ENCODE measurements at regions not wholly inside any gene's neighbourhood (a gene's known extent, or its start where the extent isn't known, plus 50 kb on each side); places are given as distances from the start of the nearest gene placed in this dataset.

- Histone ChIP-seq H3K27ac (no peak overlapping the region), H3K4me3 (no peak overlapping the region), H3K4me1 (replicated peaks) (no peaks in the 10 kb centered on the region), H3K27me3 (replicated peaks; ENCODE audit: insufficient read depth) (no peaks in the 10 kb centered on the region), H3K9me3 (no peaks in the 10 kb centered on the region), H3K36me3 (no peaks in the 10 kb centered on the region)
- DNase-seq (ENCODE audit: low spot score), result no peak
- intact Hi-C loops (cut with DNase I), result no loop called here
- TF ChIP-seq, protein P1, sequence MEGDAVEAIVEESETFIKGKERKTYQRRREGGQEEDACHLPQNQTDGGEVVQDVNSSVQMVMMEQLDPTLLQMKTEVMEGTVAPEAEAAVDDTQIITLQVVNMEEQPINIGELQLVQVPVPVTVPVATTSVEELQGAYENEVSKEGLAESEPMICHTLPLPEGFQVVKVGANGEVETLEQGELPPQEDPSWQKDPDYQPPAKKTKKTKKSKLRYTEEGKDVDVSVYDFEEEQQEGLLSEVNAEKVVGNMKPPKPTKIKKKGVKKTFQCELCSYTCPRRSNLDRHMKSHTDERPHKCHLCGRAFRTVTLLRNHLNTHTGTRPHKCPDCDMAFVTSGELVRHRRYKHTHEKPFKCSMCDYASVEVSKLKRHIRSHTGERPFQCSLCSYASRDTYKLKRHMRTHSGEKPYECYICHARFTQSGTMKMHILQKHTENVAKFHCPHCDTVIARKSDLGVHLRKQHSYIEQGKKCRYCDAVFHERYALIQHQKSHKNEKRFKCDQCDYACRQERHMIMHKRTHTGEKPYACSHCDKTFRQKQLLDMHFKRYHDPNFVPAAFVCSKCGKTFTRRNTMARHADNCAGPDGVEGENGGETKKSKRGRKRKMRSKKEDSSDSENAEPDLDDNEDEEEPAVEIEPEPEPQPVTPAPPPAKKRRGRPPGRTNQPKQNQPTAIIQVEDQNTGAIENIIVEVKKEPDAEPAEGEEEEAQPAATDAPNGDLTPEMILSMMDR (IDR thresholded peaks at IDR 0.05), result no peak
- TF ChIP-seq POLR2A (IDR thresholded peaks at IDR 0.05) (no peak), POLR2AphosphoS5 (IDR thresholded peaks at IDR 0.05) (no peak)
- 87% methylated on average over 2 of the region's 2 CpGs for WGBS
Measured at GRCh38 chr7:153930696-153931095, 121.5 kb upstream of the DPP6 start.

DNA sequence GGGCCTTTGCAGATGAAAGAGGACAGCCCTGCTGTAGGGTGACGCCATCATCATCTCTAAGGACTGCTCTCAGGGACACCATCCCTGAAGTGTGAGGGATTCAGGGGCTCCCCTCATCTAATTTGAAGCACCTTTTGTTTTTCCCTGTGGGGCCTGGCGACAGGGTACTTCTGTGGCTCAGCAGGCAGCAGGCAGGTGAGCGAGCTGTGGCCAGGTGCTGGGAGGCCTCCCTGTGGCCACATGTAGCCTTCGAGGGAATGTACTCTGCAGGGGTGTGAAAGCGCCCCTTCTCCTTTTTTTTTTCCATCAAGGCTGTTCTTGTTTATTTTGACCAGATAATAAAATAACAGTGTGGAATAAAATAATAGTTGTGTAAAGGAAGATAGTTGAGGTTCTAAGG, 118.2 kb upstream of the DPP6 start:
- Histone ChIP-seq H3K9me3 (no peaks in the 10 kb centered on the region), H3K27ac (no peak overlapping the region), H3K27me3 (replicated peaks; ENCODE audit: insufficient read depth) (no peaks in the 10 kb centered on the region), H3K4me1 (replicated peaks) (no peaks in the 10 kb centered on the region), H3K4me3 (no peak overlapping the region), H3K36me3 (no peaks in the 10 kb centered on the region)
- 80% methylated on average over 5 of the region's 5 CpGs for WGBS
- no peak for DNase-seq (ENCODE audit: low spot score)
- no peak for TF ChIP-seq POLR2A (IDR thresholded peaks at IDR 0.05)
- TF ChIP-seq, protein P1 (IDR thresholded peaks at IDR 0.05), result no peak
- no peak for TF ChIP-seq POLR2AphosphoS5 (IDR thresholded peaks at IDR 0.05)
- intact Hi-C loops (cut with DNase I), result no loop called here

DNA sequence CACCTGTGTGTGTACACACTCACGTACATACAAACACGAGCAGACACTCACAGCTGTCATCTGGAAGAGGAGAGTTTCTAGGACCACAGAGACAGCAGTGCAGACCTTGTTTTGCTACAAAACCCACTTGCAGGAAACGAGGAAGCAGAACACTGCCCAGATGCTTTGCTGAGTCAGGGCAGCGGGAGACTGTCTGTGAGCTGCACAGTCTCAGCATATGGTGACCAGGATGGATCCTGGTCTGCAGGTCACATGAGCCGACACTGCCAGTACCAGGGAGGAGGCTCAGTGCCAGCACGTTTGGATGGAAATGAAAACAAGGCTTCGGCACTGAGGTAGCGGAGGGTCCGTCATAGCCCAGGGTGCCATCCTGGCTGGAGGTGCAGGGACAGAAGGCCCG, 117.6 kb upstream of the DPP6 start:
- intact Hi-C loops (cut with DNase I), result no loop called here
- Histone ChIP-seq H3K4me1 (replicated peaks) (no peaks in the 10 kb centered on the region), H3K9me3 (no peaks in the 10 kb centered on the region), H3K27me3 (replicated peaks; ENCODE audit: insufficient read depth) (no peaks in the 10 kb centered on the region), H3K4me3 (no peak overlapping the region), H3K27ac (no peak overlapping the region), H3K36me3 (no peaks in the 10 kb centered on the region)
- TF ChIP-seq POLR2A (IDR thresholded peaks at IDR 0.05), result no peak
- no peak for TF ChIP-seq POLR2AphosphoS5 (IDR thresholded peaks at IDR 0.05)
- TF ChIP-seq, protein P1 (IDR thresholded peaks at IDR 0.05), result no peak
- WGBS, result 74% methylated on average over 10 of the region's 10 CpGs
- DNase-seq (ENCODE audit: low spot score), result no peak

DNA sequence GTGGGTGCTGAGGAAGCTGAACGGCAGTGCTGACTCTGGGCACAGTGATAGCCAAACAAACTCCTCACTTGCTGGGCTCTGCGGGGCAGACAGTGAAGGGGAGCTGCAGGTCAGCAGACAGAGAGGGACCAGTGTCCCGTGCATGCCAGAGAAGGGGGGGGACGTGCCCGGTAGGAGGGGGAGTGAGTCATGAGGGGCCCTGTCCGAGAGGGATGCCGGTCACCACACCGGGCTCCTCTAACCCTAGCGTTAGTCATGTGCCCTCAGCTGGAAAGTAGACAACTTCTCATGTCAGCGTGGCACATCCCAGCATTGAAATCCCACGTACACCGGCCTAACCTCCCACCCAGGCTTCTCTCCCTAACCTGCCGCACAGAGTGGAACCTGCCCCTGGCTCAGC, 117.1 kb upstream of the DPP6 start:
- Histone ChIP-seq H3K4me1 (replicated peaks) (no peaks in the 10 kb centered on the region), H3K27ac (no peak overlapping the region), H3K9me3 (no peaks in the 10 kb centered on the region), H3K27me3 (replicated peaks; ENCODE audit: insufficient read depth) (no peaks in the 10 kb centered on the region), H3K36me3 (no peaks in the 10 kb centered on the region), H3K4me3 (no peak overlapping the region)
- intact Hi-C loops (cut with DNase I), result no loop called here
- TF ChIP-seq, protein P1 (IDR thresholded peaks at IDR 0.05), result no peak
- TF ChIP-seq POLR2AphosphoS5 (IDR thresholded peaks at IDR 0.05), result no peak
- TF ChIP-seq POLR2A (IDR thresholded peaks at IDR 0.05), result no peak
- no peak for DNase-seq (ENCODE audit: low spot score)
- 77% methylated on average over 9 of the region's 13 CpGs for WGBS

DNA sequence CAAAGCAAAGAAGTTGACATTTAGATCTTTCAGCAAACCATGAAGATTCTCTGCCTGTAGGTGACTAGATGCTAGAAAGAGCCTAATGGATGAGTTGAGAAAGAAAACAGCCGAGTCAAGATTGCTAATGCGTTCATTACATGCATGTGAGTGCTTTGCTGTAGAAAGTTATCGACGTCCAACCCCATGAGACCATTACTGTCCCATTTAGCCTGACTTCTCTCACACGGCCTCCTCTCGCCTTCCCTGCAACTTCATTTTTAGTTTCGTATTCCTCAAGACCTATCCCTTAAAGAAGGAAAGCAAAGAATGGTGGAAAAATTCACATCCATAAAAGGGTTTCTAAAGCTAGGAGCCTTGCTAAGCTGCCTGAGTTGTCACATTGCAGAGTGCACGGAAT, 113.7 kb upstream of the DPP6 start:
- 90% methylated on average over 8 of the region's 8 CpGs for WGBS
- H3K27me3 ChIP-seq (replicated peaks; ENCODE audit: insufficient read depth), result no peaks in the 10 kb centered on the region

More for the DNA sequence above, 113.7 kb upstream of the DPP6 start:
- intact Hi-C loops (cut with DNase I), result no loop called here
- Histone ChIP-seq H3K36me3 (no peaks in the 10 kb centered on the region), H3K9me3 (no peaks in the 10 kb centered on the region), H3K27ac (no peak overlapping the region), H3K4me1 (replicated peaks) (no peaks in the 10 kb centered on the region), H3K4me3 (no peak overlapping the region)
- no peak for TF ChIP-seq POLR2A (IDR thresholded peaks at IDR 0.05)
- TF ChIP-seq, protein P1 (IDR thresholded peaks at IDR 0.05), result no peak
- no peak for TF ChIP-seq POLR2AphosphoS5 (IDR thresholded peaks at IDR 0.05)
- no peak for DNase-seq (ENCODE audit: low spot score)

All from prostate gland (tissue), 2 donors.